H1 (cell line): ENCODE measurements at regions not wholly inside any gene's neighbourhood (a gene's known extent, or its start where the extent isn't known, plus 50 kb on each side); places are given as distances from the start of the nearest gene placed in this dataset.

ENCODE experiments used
- CTCF ChIA-PET: fragments of 300-600 bp; sonication (Branson Sonifier 250); formaldehyde crosslinking; loops from one replicate; lab custom pipeline; 2021; ENCODE audit not compliant: partially characterized antibody; lab: Charles Lee
- POLR2A ChIA-PET: fragments of 300-600 bp; sonication (Branson Sonifier 250); formaldehyde crosslinking; loops from one replicate; lab custom pipeline; 2021; ENCODE audit warnings: inconsistent platforms; ENCODE audit not compliant: partially characterized antibody; lab: Charles Lee
- DNase-seq, 2 experiments: peaks; one replicate each; pipeline versions ENCODE4 v3.0.0 to v3.0.0-alpha.2; 2010 to 2022; ENCODE audit warnings: low spot score in 2 of 2, low read depth in 1 of 2, mixed read lengths in 1 of 2
- FAIRE-seq: peaks from 2 replicates; lab custom pipeline; 2011; peaks lifted over from hg19 to GRCh38; lab: Jason Lieb, UNC
- H2AFZ ChIP-seq: 2 replicates; pipeline ENCODE4 v1.8.1; 2012; ENCODE audit warnings: low read length, inconsistent platforms
- H2AK5ac ChIP-seq: 2 replicates; pipeline ENCODE4 v1.6.1; 2013; ENCODE audit warnings: low read depth, low read length
- H2BK120ac ChIP-seq: replicated peaks from 2 replicates; pipeline ENCODE3; 2013; ENCODE audit warnings: low read depth, low read length, inconsistent platforms
- H2BK12ac ChIP-seq: 2 replicates; pipeline ENCODE4 v1.6.1; 2013; ENCODE audit warnings: low read depth, low read length
- H2BK15ac ChIP-seq: 2 replicates; pipeline ENCODE4 v1.6.1; 2013; ENCODE audit warnings: low read length
- H2BK20ac ChIP-seq: 2 replicates; pipeline ENCODE4 v1.6.1; 2013; ENCODE audit warnings: low read length
- H2BK5ac ChIP-seq: 2 replicates; pipeline ENCODE4 v1.6.1; 2013; ENCODE audit warnings: low read depth, low read length
- H3K14ac ChIP-seq: 2 replicates; pipeline ENCODE4 v1.6.1; 2013; ENCODE audit warnings: inconsistent platforms; ENCODE audit not compliant: insufficient read length
- H3K18ac ChIP-seq: 2 replicates; pipeline ENCODE4 v1.6.1; 2013; ENCODE audit warnings: low read length; ENCODE audit errors: extremely low read depth
- H3K23ac ChIP-seq: 2 replicates; pipeline ENCODE4 v1.6.1; 2013; ENCODE audit warnings: inconsistent platforms; ENCODE audit not compliant: insufficient read length
- H3K23me2 ChIP-seq: 2 replicates; pipeline ENCODE4 v1.6.1; 2013; ENCODE audit warnings: low read depth, low read length
- H3K27ac ChIP-seq: 2 replicates; pipeline ENCODE4 v1.6.1; 2011; ENCODE audit warnings: low read depth, low read length, inconsistent platforms
- H3K27me3 ChIP-seq, 4 experiments: replicated peaks in 1 of 4; 1 replicate in 1 of 4; 2 replicates in 3 of 4; pipeline versions ENCODE4 v1.6.1 to v1.8.1; 2011 to 2013; ENCODE audit warnings: low read length in 3 of 4, mild to moderate bottlenecking in 3 of 4, inconsistent platforms in 2 of 4, mixed read lengths in 2 of 4, moderate library complexity in 1 of 4; ENCODE audit not compliant: control insufficient read depth in 3 of 4, insufficient read depth in 3 of 4; ENCODE audit errors: extremely low read depth in 1 of 4
- H3K36me3 ChIP-seq, 4 experiments: 2 replicates each; pipeline versions ENCODE4 v1.6.1 to v1.8.1; 2011 to 2013; ENCODE audit warnings: mild to moderate bottlenecking in 4 of 4, low read length in 3 of 4, moderate library complexity in 2 of 4, control low read depth in 1 of 4, inconsistent platforms in 1 of 4; ENCODE audit not compliant: insufficient read depth in 4 of 4, control insufficient read depth in 2 of 4
- H3K4ac ChIP-seq: replicated peaks from 2 replicates; pipeline ENCODE3; 2013; ENCODE audit warnings: low read length, low read depth, mixed read lengths, inconsistent platforms; ENCODE audit not compliant: insufficient read length
- H3K4me1 ChIP-seq, 4 experiments: replicated peaks in 1 of 4; 1 replicate in 1 of 4; 2 replicates in 3 of 4; pipeline versions ENCODE4 v1.6.1 to v1.8.1; 2011 to 2013; ENCODE audit warnings: low read length in 3 of 4, inconsistent platforms in 2 of 4, mixed read lengths in 1 of 4; ENCODE audit not compliant: insufficient read depth in 4 of 4, control insufficient read depth in 3 of 4
- H3K4me2 ChIP-seq, 2 experiments: 2 replicates each; pipeline versions ENCODE4 v1.6.1 to v1.8.1; 2011 to 2013; ENCODE audit warnings: low read depth in 2 of 2, low read length in 2 of 2, control low read depth in 1 of 2, inconsistent platforms in 1 of 2, mild to moderate bottlenecking in 1 of 2; ENCODE audit not compliant: insufficient read depth in 1 of 2
- H3K4me3 ChIP-seq, 4 experiments: fragments of 200-600, 300-600 bp in 1 of 4; sonication (generic), shearing (Covaris generic), sonication (Bioruptor Twin) in 1 of 4; 2 replicates each; pipeline versions ENCODE4 v1.5.1 to v1.8.1; 2011 to 2016; ENCODE audit warnings: low read length in 4 of 4, low read depth in 3 of 4, control low read depth in 2 of 4, inconsistent platforms in 2 of 4, mild to moderate bottlenecking in 2 of 4, mixed read lengths in 1 of 4, moderate library complexity in 1 of 4; ENCODE audit not compliant: insufficient read depth in 2 of 4; ENCODE audit errors: extremely low read depth in 1 of 4
- H3K56ac ChIP-seq: replicated peaks from 2 replicates; pipeline ENCODE3; 2013; ENCODE audit warnings: low read depth, mild to moderate bottlenecking, mixed read lengths, low read length, inconsistent platforms; ENCODE audit not compliant: insufficient read length
- H3K79me1 ChIP-seq: 2 replicates; pipeline ENCODE4 v1.6.1; 2013; ENCODE audit warnings: low read depth, low read length, control low read depth
- H3K79me2 ChIP-seq, 2 experiments: 2 replicates each; pipeline versions ENCODE4 v1.6.1 to v1.8.1; 2012 to 2013; ENCODE audit warnings: low read length in 2 of 2, mild to moderate bottlenecking in 2 of 2, inconsistent platforms in 1 of 2; ENCODE audit not compliant: insufficient read depth in 2 of 2, control insufficient read depth in 1 of 2
- H3K9ac ChIP-seq, 4 experiments: replicated peaks in 1 of 4; 1 replicate in 1 of 4; 2 replicates in 3 of 4; pipeline versions ENCODE4 v1.6.1 to v1.8.1; 2011 to 2013; ENCODE audit warnings: low read depth in 3 of 4, low read length in 3 of 4, control low read depth in 2 of 4, mild to moderate bottlenecking in 2 of 4, moderate library complexity in 2 of 4, inconsistent platforms in 1 of 4; ENCODE audit errors: extremely low read depth in 1 of 4
- H3K9me3 ChIP-seq, 2 experiments: 2 replicates each; pipeline versions ENCODE4 v1.6.1 to v1.8.1; 2012 to 2013; ENCODE audit warnings: mild to moderate bottlenecking in 2 of 2, moderate library complexity in 2 of 2, control low read depth in 1 of 2, inconsistent platforms in 1 of 2, low read depth in 1 of 2, low read length in 1 of 2, mixed read lengths in 1 of 2; ENCODE audit not compliant: insufficient read depth in 2 of 2
- H4K20me1 ChIP-seq, 2 experiments: replicated peaks in 1 of 2; 2 replicates each; pipeline versions ENCODE3 to v1.8.1; 2011 to 2013; ENCODE audit warnings: inconsistent platforms in 2 of 2, low read length in 2 of 2, mild to moderate bottlenecking in 1 of 2; ENCODE audit not compliant: insufficient read depth in 2 of 2, control insufficient read depth in 1 of 2
- H4K5ac ChIP-seq: 2 replicates; pipeline ENCODE4 v1.6.1; 2013; ENCODE audit warnings: low read length, low read depth, mixed read lengths, inconsistent platforms; ENCODE audit not compliant: insufficient read length
- H4K8ac ChIP-seq: 2 replicates; pipeline ENCODE4 v1.8.0; 2013; ENCODE audit warnings: mild to moderate bottlenecking, moderate library complexity, low read length, inconsistent platforms; ENCODE audit not compliant: insufficient read depth; ENCODE audit errors: extremely low read depth
- H4K91ac ChIP-seq: replicated peaks from 2 replicates; pipeline ENCODE3; 2013; ENCODE audit warnings: low read length, mixed read lengths, inconsistent platforms; ENCODE audit not compliant: insufficient read length
- ATF3 ChIP-seq: IDR thresholded peaks from 2 replicates; pipeline ENCODE4 v1.6.1; 2011; ENCODE audit warnings: low read depth, mild to moderate bottlenecking, low read length; ENCODE audit not compliant: insufficient read depth
- CEBPB ChIP-seq: IDR thresholded peaks from 2 replicates; pipeline ENCODE4 v1.6.1; 2012; ENCODE audit warnings: low read depth, low read length
- CREB1 ChIP-seq: IDR thresholded peaks from 2 replicates; pipeline ENCODE4 v1.6.1; 2012; ENCODE audit warnings: inconsistent platforms
- CTCF ChIP-seq, 3 experiments: IDR thresholded peaks; 1 replicate in 2 of 3; 2 replicates in 1 of 3; pipeline versions ENCODE4 v1.5.1 to v1.6.1; 2011; ENCODE audit warnings: low read length in 3 of 3, mild to moderate bottlenecking in 3 of 3, inconsistent platforms in 2 of 3, low read depth in 1 of 3, moderate library complexity in 1 of 3; ENCODE audit not compliant: insufficient read depth in 1 of 3; ENCODE audit errors: control extremely low read depth in 1 of 3
- EZH2 ChIP-seq: fragments of 200-600 bp; sonication (generic); IDR thresholded peaks from 2 replicates; pipeline ENCODE4 v1.7.1; 2012; ENCODE audit warnings: low read depth, mild to moderate bottlenecking, moderate library complexity, low read length, inconsistent platforms; ENCODE audit not compliant: severe bottlenecking
- KDM1A ChIP-seq: fragments of 200-600, 300-600 bp; sonication (generic); IDR thresholded peaks from 2 replicates; pipeline ENCODE4 v1.7.1; 2016; ENCODE audit warnings: mild to moderate bottlenecking, low read length, borderline replicate concordance
- POLR2A ChIP-seq, 2 experiments: IDR thresholded peaks; 1 replicate in 1 of 2; 2 replicates in 1 of 2; pipeline ENCODE4 v1.6.1; 2011; ENCODE audit warnings: low read depth in 2 of 2, low read length in 2 of 2, mild to moderate bottlenecking in 2 of 2; ENCODE audit errors: control extremely low read depth in 1 of 2
- SP4 ChIP-seq: IDR thresholded peaks from 2 replicates; pipeline ENCODE4 v1.6.1; 2012; ENCODE audit warnings: low read length, inconsistent platforms
- SRF ChIP-seq: IDR thresholded peaks from 2 replicates; pipeline ENCODE4 v1.6.1; 2011; ENCODE audit warnings: mild to moderate bottlenecking, low read depth, low read length, moderate library complexity
- TAF7 ChIP-seq: optimal IDR thresholded peaks from 2 replicates; pipeline ENCODE3; 2011; ENCODE audit warnings: low read depth, mild to moderate bottlenecking, inconsistent platforms, low read length, moderate library complexity, borderline replicate concordance
- TEAD4 ChIP-seq: IDR thresholded peaks from 2 replicates; pipeline ENCODE4 v1.6.1; 2012; ENCODE audit warnings: low read depth, low read length, inconsistent platforms, mixed read lengths
- WGBS, 2 experiments: shearing (Covaris generic) in 1 of 2; methylation state at CpG; one replicate each; pipeline versions ENCODE4 v1.1.6 to v1.1.7; 2013 to 2015; ENCODE audit warnings: low lambda C conversion rate in 2 of 2, mixed read lengths in 2 of 2, inconsistent platforms in 1 of 2, low coverage in 1 of 2, missing lambda C conversion rate in 1 of 2; ENCODE audit not compliant: insufficient replicate concordance in 2 of 2, insufficient coverage in 1 of 2, insufficient read length in 1 of 2; ENCODE audit errors: extremely low coverage in 1 of 2, missing lambda C conversion rate in 1 of 2; 5-methylcytosine and 5-hydroxymethylcytosine counted together
- TF ChIP-seq, protein P1 (sequence below): IDR thresholded peaks from 2 replicates; pipeline ENCODE4 v1.6.1; 2012; ENCODE audit warnings: inconsistent platforms

DNA sequence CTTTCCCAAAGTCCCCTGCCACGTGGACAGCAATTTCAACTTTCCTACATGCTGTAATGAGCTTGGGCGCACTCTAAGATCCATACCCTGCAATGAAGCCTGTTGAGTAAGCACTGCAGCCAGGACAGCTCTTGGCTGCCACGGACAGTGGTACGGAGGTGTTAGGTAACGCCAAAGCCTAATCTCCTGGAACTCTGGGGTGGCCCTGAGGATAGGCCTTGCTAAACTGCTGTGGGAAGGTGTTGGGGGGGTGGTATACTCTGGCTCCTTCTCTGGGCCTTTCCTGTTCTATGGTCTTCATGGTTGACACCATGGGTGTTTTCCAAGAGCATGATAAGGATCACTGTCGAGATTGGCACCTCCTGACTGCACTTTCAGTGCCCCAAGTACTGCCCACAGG, 66.4 kb upstream of the PITX1 start:
- Histone ChIP-seq H4K5ac (no peak overlapping the region), H4K91ac (no peak overlapping the region), H3K9me3 (no peaks in the 10 kb centered on the region), H2AK5ac (no peak overlapping the region), H4K20me1 (peaks cover 0 to 1% of the 10 kb centered on the region in 2 experiments), H3K23me2 (no peaks in the 10 kb centered on the region), H2AFZ (no peak overlapping the region), H3K4me1 (no peaks in the 10 kb centered on the region), H3K4ac (no peak overlapping the region), H3K4me2 (no peak overlapping the region), H2BK12ac (no peak overlapping the region), H3K36me3 (no peaks in the 10 kb centered on the region), H3K27ac (no peak overlapping the region), H2BK5ac (no peak overlapping the region), H3K27me3 (no peaks in the 10 kb centered on the region), H2BK20ac (no peak overlapping the region), H3K14ac (no peak overlapping the region), H3K9ac (no peak overlapping the region), H3K79me2 (no peaks in the 10 kb centered on the region), H3K18ac (no peak overlapping the region), H3K23ac (no peak overlapping the region), H3K79me1 (no peaks in the 10 kb centered on the region), H2BK120ac (no peak overlapping the region), H3K4me3 (no peak overlapping the region), H3K56ac (no peak overlapping the region), H4K8ac (no peak overlapping the region), H2BK15ac (no peak overlapping the region)
- 89% methylated on average over 6 of the region's 6 CpGs; no CpG with 5 or more reads in 1 of the 2 experiments for WGBS, 2 experiments
- CTCF ChIA-PET: interaction anchor here (1.4 kb wide), 1 partner anchor 14 kb away, joined by 4 read pairs; no protein-coding TSS in a partner anchor
- FAIRE-seq (no peak), DNase-seq (no peak)
- POLR2A ChIA-PET: no interaction called here
- TF ChIP-seq SP4: no peak
- TF ChIP-seq KDM1A: no peak
- no peak for TF ChIP-seq CEBPB
- TF ChIP-seq SRF: no peak
- TF ChIP-seq CTCF (IDR thresholded peaks at IDR 0.05; ENCODE audit: control extremely low read depth in 1 of 3, insufficient read depth in 1 of 3, low read depth in 1 of 3, low read length in 3 of 3): no peak
- TF ChIP-seq, protein P1, sequence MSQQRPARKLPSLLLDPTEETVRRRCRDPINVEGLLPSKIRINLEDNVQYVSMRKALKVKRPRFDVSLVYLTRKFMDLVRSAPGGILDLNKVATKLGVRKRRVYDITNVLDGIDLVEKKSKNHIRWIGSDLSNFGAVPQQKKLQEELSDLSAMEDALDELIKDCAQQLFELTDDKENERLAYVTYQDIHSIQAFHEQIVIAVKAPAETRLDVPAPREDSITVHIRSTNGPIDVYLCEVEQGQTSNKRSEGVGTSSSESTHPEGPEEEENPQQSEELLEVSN: no peak
- no peak for TF ChIP-seq CREB1
- TF ChIP-seq ATF3: no peak
- TF ChIP-seq EZH2: no peak
- TF ChIP-seq TAF7: no peak
- no peak for TF ChIP-seq TEAD4
- TF ChIP-seq POLR2A (IDR thresholded peaks at IDR 0.05; ENCODE audit: control extremely low read depth in 1 of 2, low read depth in 2 of 2, low read length in 2 of 2): no peak
